Kidney (tissue), 13 donors: ENCODE measurements at regions not wholly inside any gene's neighbourhood (a gene's known extent, or its start where the extent isn't known, plus 50 kb on each side); places are given as distances from the start of the nearest gene placed in this dataset.

Source experiments
- DNase-seq, 5 donors: peaks; one replicate each; pipeline ENCODE4 v3.0.0-alpha.2; 2013 to 2020
- FAIRE-seq: peaks from 2 replicates; lab custom pipeline; 2012; peaks lifted over from hg19 to GRCh38; lab: Jason Lieb, UNC
- H3K27ac ChIP-seq, 2 donors: one replicate each; pipeline ENCODE4 v1.7.0; 2013; ENCODE audit warnings: low read depth in 2 of 2, low read length in 2 of 2, inconsistent platforms in 1 of 2
- H3K27me3 ChIP-seq: one replicate; pipeline ENCODE4 v1.7.1; 2013; ENCODE audit warnings: low read length, inconsistent platforms; ENCODE audit not compliant: control insufficient read depth, insufficient read depth
- H3K36me3 ChIP-seq, 3 donors: one replicate each; pipeline versions ENCODE4 v1.7.0 to v1.7.1; 2013; ENCODE audit warnings: low read length in 3 of 3, control low read depth in 1 of 3, inconsistent platforms in 1 of 3; ENCODE audit not compliant: insufficient read depth in 3 of 3, control insufficient read depth in 2 of 3
- H3K4me1 ChIP-seq, 3 donors: one replicate each; pipeline versions ENCODE4 v1.7.0 to v1.7.1; 2013; ENCODE audit warnings: low read length in 3 of 3, inconsistent platforms in 1 of 3, low read depth in 1 of 3; ENCODE audit not compliant: control insufficient read depth in 2 of 3, insufficient read depth in 2 of 3
- H3K4me3 ChIP-seq, 3 donors: one replicate each; pipeline versions ENCODE4 v1.7.0 to v1.8.1; 2013; ENCODE audit warnings: low read length in 3 of 3, control low read depth in 1 of 3, inconsistent platforms in 1 of 3
- H3K9ac ChIP-seq, 3 donors: one replicate each; pipeline versions ENCODE4 v1.7.0 to v1.7.1; 2013; ENCODE audit warnings: low read length in 3 of 3, control low read depth in 1 of 3, inconsistent platforms in 1 of 3
- H3K9me3 ChIP-seq, 3 donors: one replicate each; pipeline versions ENCODE4 v1.7.0 to v1.7.1; 2013; ENCODE audit warnings: low read length in 3 of 3, control low read depth in 1 of 3, inconsistent platforms in 1 of 3; ENCODE audit not compliant: control insufficient read depth in 2 of 3, insufficient read depth in 1 of 3
- intact Hi-C: fragments of 100-400 bp; cut with DNase I; formaldehyde crosslinking; loops from one replicate; pipeline ENCODE4 v1.11.1; 2022
- TF ChIP-seq, protein P1 (sequence below): IDR thresholded peaks from 3 replicates; pipeline ENCODE4 v1.5.1; 2012; ENCODE audit warnings: mild to moderate bottlenecking, moderate library complexity, borderline replicate concordance; ENCODE audit not compliant: insufficient read depth; ENCODE audit errors: extremely low read depth
- donor health status: control.
- donor health status: control.
- donor health status: control.
- donor health status: control.
- donor health status: control.
- donor health status: DM: yes; HTN: yes; CAD: no.
- donor health status: Normal renal cell carcinoma (clear cell type).

DNA sequence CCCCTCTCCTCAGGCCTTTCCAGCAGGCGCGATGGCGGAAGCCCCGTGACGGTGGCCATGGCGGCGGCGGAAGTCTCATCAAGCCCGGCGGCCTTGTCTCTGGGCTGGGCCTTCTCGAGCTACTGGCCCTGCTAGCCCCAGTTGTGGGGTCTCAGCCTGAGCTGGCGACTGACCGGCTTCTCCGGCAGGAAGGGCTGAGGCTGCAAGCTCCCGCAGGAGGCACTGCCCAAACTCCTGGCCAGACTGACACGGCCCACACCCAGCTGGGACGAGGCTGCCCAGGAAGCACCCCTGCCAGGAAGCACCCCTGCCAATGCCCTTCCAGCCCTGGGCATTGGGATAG, 88.5 kb upstream of the ANKH start:
- Histone ChIP-seq H3K4me1 (no peaks in the 10 kb centered on the region), H3K9ac (no peak overlapping the region), H3K4me3 (no peak overlapping the region), H3K36me3 (no peaks in the 10 kb centered on the region), H3K27ac (no peak overlapping the region), H3K27me3 (no peaks in the 10 kb centered on the region), H3K9me3 (no peaks in the 10 kb centered on the region)
- FAIRE-seq (no peak), DNase-seq (no peak)
- intact Hi-C loops: no loop called here
- TF ChIP-seq, protein P1, sequence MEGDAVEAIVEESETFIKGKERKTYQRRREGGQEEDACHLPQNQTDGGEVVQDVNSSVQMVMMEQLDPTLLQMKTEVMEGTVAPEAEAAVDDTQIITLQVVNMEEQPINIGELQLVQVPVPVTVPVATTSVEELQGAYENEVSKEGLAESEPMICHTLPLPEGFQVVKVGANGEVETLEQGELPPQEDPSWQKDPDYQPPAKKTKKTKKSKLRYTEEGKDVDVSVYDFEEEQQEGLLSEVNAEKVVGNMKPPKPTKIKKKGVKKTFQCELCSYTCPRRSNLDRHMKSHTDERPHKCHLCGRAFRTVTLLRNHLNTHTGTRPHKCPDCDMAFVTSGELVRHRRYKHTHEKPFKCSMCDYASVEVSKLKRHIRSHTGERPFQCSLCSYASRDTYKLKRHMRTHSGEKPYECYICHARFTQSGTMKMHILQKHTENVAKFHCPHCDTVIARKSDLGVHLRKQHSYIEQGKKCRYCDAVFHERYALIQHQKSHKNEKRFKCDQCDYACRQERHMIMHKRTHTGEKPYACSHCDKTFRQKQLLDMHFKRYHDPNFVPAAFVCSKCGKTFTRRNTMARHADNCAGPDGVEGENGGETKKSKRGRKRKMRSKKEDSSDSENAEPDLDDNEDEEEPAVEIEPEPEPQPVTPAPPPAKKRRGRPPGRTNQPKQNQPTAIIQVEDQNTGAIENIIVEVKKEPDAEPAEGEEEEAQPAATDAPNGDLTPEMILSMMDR: no peak

DNA sequence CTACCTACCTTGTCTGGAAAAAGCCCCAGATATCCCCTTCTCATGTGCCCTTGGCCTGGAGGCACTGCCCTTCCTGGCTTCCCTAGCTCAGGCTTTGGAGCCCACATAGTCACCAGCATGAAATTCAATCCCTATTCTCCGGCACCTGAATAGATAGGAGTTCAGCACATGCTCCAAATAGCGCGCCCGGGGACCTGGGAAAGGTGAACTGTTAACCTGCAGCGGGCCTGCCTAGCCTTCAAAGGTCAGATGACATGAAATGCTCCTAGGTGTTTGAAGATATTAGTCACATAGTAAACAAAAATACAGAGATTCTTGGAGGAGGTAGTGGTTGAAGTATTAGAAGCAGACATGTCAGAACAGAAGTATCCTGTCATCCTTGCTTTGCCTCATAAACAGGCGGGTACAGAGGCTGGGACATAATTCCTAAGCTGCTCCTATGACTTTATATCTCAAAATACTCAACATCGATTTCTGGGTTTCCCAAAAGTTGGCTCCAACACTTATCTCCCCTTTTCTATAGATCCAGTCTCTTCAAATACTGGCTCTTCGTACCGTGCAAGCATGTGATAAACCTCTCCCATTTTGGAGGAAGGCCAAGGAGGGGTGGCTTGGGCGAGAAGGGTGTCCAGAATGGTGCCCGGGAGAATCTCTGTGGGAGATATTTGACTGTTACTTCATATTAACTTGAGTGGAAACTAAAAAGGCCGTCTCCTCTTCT, 88.0 kb upstream of the ANKH start:
- DNase-seq (no peak), FAIRE-seq (no peak)
- H3K4me3 ChIP-seq: no peak overlapping the region
- intact Hi-C loops: no loop called here
- no peak overlapping the region for H3K27ac ChIP-seq
- TF ChIP-seq, protein P1: no peak
- no peaks in the 10 kb centered on the region for H3K9me3 ChIP-seq
- no peaks in the 10 kb centered on the region for H3K27me3 ChIP-seq
- no peaks in the 10 kb centered on the region for H3K36me3 ChIP-seq
- H3K9ac ChIP-seq: no peak overlapping the region
- no peaks in the 10 kb centered on the region for H3K4me1 ChIP-seq

DNA sequence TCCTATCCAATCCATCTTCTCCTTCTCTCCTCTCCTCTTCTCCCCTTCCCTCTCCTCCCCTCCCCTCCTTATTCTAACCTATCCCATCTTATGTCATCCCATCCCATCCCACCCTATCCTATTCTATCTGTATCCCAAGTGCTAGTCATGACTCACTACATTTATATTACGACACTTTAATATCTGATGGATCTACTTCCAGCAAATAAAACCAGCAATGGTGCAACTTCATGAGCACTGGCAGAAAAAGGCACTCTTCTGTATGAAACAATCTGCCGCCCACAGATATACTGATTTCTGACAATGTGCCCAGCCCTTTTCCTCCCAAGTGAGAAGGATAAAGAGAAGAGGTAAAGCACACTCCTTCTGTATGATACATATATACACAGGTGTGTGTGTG, 86.6 kb upstream of the ANKH start:
- intact Hi-C loops: no loop called here
- Histone ChIP-seq H3K9me3 (no peaks in the 10 kb centered on the region), H3K4me3 (no peak overlapping the region), H3K27ac (no peak overlapping the region), H3K9ac (no peak overlapping the region), H3K36me3 (no peaks in the 10 kb centered on the region), H3K4me1 (no peaks in the 10 kb centered on the region), H3K27me3 (no peaks in the 10 kb centered on the region)
- FAIRE-seq (no peak), DNase-seq (no peak)
- TF ChIP-seq, protein P1: no peak

DNA sequence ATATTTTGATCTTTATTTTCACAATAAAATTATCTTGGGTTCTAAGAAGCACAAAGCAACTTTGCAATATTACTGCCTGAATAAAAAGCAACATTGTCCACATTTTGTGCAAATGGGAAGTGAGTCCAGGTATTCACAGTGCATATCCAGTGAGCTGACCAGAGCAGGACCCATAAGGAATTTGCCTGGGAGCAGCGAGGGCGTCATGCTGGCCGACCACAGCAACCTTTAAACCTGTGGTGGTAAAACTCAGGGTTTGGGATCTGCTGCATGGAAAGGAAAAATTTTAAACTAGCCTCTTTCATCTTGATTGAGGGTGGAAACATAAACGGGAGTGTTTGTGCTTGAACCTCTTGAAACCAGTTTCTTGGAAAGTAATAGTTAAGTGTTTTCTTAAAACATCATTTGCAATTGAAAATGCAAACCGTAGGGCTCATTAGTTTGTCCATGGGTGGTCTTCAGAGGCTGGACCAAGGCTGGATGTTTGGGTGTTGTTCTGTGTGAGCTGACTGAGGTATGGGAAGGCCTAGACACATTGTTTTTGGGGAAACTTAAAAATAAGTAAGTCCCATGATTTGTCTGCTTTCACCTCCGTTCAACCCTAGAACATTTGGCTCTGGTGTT, 85.0 kb upstream of the ANKH start:
- Histone ChIP-seq H3K36me3 (no peaks in the 10 kb centered on the region), H3K4me3 (no peak overlapping the region), H3K9me3 (no peaks in the 10 kb centered on the region), H3K9ac (no peak overlapping the region), H3K27me3 (no peaks in the 10 kb centered on the region), H3K4me1 (no peaks in the 10 kb centered on the region), H3K27ac (no peak overlapping the region)
- intact Hi-C loops: no loop called here
- FAIRE-seq (no peak), DNase-seq (no peak)
- TF ChIP-seq, protein P1: no peak
